ENCODE measurements at regions not wholly inside any gene's neighbourhood (a gene's known extent, or its start where the extent isn't known, plus 50 kb on each side); places are given as distances from the start of the nearest gene placed in this dataset.

DNA sequence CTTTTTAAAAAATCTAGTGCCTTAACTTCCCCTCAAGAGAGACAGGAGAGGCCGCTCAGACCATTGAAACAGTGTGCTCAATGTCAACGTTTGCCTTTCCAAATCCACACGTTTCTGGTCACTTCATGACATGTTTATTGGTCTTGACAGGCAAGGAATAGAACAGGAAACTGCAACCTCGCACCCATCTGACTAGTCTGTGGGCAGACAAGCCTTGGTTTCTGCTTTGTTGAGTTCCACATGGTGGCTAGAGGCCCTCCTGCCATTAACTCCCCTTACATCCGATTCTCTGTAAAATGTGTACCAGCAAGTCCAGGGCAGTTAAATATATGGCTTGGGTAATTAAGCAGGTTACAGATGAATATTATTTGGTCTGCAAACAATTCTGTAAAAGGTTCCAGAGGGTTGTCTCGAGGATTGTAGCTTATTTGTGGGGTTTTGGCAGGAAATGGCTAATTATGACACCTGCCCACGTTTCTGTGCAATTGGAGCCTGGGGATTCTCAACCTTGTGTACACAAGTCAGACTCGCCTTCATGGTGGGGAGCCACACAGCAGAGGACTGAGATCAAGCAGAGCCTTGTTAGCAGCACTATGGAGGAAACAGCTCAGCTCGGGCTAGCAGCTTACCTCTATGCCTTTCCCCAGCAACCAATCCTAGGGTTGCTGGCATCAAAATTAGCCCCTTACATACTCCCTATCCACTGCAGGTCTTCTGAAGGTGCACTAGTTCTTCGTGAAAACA, 317.5 kb upstream of the IGF1R start:
- no peak overlapping the region for H3K9ac ChIP-seq
- H2AFZ ChIP-seq, result no peak overlapping the region
- no peaks in the 10 kb centered on the region for H3K9me3 ChIP-seq (ENCODE audit: control insufficient read depth, low read length)
- no peak overlapping the region for H3K4me2 ChIP-seq (ENCODE audit: low read length)
- no peak overlapping the region for H3K27ac ChIP-seq
- H3K79me2 ChIP-seq, result no peaks in the 10 kb centered on the region
- no peaks in the 10 kb centered on the region for H3K36me3 ChIP-seq (ENCODE audit: control insufficient read depth, insufficient read depth, low read length)
- H3K4me3 ChIP-seq (ENCODE audit: low read depth, low read length), result no peak overlapping the region
- H3K27me3 ChIP-seq (ENCODE audit: control insufficient read depth, insufficient read depth, low read length), result no peaks in the 10 kb centered on the region
- TF ChIP-seq, protein P1, sequence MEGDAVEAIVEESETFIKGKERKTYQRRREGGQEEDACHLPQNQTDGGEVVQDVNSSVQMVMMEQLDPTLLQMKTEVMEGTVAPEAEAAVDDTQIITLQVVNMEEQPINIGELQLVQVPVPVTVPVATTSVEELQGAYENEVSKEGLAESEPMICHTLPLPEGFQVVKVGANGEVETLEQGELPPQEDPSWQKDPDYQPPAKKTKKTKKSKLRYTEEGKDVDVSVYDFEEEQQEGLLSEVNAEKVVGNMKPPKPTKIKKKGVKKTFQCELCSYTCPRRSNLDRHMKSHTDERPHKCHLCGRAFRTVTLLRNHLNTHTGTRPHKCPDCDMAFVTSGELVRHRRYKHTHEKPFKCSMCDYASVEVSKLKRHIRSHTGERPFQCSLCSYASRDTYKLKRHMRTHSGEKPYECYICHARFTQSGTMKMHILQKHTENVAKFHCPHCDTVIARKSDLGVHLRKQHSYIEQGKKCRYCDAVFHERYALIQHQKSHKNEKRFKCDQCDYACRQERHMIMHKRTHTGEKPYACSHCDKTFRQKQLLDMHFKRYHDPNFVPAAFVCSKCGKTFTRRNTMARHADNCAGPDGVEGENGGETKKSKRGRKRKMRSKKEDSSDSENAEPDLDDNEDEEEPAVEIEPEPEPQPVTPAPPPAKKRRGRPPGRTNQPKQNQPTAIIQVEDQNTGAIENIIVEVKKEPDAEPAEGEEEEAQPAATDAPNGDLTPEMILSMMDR (IDR thresholded peaks at IDR 0.05), result no peak
- no peaks in the 10 kb centered on the region for H3K4me1 ChIP-seq

DNA sequence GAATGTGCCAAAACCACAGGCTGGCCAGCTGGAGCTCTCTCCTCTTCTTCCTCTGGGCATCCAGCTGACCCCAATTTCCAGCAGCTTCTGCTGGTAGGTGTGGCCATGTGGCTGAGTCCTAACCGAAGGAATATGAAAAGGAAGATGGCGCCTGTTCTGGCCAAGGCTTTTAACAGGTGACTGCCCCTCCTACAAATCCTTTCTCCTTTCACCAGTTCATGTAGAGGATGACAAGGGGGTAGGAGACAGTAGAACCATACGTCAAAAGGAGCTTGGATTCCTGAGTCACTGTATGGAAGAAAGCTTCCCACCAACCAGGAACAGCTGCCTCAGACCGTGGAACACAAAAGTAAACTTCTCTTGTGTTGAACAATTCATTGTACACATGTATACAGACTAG, 316.7 kb upstream of the IGF1R start:
- no peak overlapping the region for H3K4me3 ChIP-seq (ENCODE audit: low read depth, low read length)
- no peaks in the 10 kb centered on the region for H3K36me3 ChIP-seq (ENCODE audit: control insufficient read depth, insufficient read depth, low read length)
- no peak overlapping the region for H3K4me2 ChIP-seq (ENCODE audit: low read length)
- TF ChIP-seq, protein P1 (IDR thresholded peaks at IDR 0.05), result no peak
- no peaks in the 10 kb centered on the region for H3K27me3 ChIP-seq (ENCODE audit: control insufficient read depth, insufficient read depth, low read length)
- H3K27ac ChIP-seq, result no peak overlapping the region
- no peaks in the 10 kb centered on the region for H3K4me1 ChIP-seq
- H3K9me3 ChIP-seq (ENCODE audit: control insufficient read depth, low read length), result no peaks in the 10 kb centered on the region
- no peak overlapping the region for H3K9ac ChIP-seq
- no peak overlapping the region for H2AFZ ChIP-seq
- H3K79me2 ChIP-seq, result no peaks in the 10 kb centered on the region

DNA sequence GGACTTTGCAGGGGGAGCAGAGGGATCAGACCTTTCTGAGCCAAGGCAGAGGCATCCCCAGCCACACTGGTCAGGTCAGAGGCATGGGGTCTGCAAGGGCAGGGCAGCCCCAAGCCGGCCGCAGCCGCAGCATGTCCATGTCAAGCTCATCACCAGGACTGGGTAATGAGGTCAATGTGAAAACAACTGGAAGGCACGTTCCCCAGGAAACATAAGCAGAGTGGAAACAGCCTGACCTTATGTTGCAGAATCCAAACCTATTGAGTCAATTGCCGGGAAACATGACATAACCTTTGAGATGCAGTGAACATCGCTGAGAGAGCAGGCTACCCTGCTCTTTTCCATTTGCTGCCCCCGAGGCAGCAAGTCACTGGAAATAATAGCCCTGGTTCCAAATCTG, 315.1 kb upstream of the IGF1R start:
- H2AFZ ChIP-seq, result no peak overlapping the region
- no peak overlapping the region for H3K27ac ChIP-seq
- no peak overlapping the region for H3K4me3 ChIP-seq (ENCODE audit: low read depth, low read length)
- no peaks in the 10 kb centered on the region for H3K36me3 ChIP-seq (ENCODE audit: control insufficient read depth, insufficient read depth, low read length)
- TF ChIP-seq, protein P1 (IDR thresholded peaks at IDR 0.05), result no peak
- H3K79me2 ChIP-seq, result no peaks in the 10 kb centered on the region
- H3K27me3 ChIP-seq (ENCODE audit: control insufficient read depth, insufficient read depth, low read length), result no peaks in the 10 kb centered on the region
- no peaks in the 10 kb centered on the region for H3K4me1 ChIP-seq
- H3K9ac ChIP-seq, result no peak overlapping the region
- H3K4me2 ChIP-seq (ENCODE audit: low read length), result no peak overlapping the region
- H3K9me3 ChIP-seq (ENCODE audit: control insufficient read depth, low read length), result no peaks in the 10 kb centered on the region

DNA sequence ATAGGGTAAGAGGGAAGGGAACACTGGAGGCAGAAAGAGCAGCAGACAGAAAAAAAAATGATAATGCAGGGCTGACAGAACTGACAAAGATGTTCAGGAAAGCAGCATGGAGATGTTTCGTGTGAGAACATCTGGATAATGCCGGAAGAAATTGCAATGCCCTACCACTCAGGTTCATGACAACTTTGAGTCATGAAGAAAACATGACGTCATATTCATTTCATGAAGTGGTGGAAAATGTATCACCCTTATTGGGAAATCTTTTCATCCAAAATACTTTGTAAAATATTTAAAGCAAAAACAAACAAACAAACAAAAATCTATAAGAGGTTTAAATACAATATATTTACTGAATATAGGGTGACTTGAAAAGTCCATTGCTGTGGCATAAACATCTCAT, 305.4 kb upstream of the IGF1R start:
- no peaks in the 10 kb centered on the region for H3K79me2 ChIP-seq
- H3K9ac ChIP-seq, result no peak overlapping the region
- H3K27me3 ChIP-seq (ENCODE audit: control insufficient read depth, insufficient read depth, low read length), result no peaks in the 10 kb centered on the region
- H2AFZ ChIP-seq, result no peak overlapping the region
- H3K27ac ChIP-seq, result no peak overlapping the region
- no peak overlapping the region for H3K4me2 ChIP-seq (ENCODE audit: low read length)
- H3K36me3 ChIP-seq (ENCODE audit: control insufficient read depth, insufficient read depth, low read length), result no peaks in the 10 kb centered on the region
- TF ChIP-seq, protein P1 (IDR thresholded peaks at IDR 0.05), result no peak
- no peaks in the 10 kb centered on the region for H3K9me3 ChIP-seq (ENCODE audit: control insufficient read depth, low read length)
- no peak overlapping the region for H3K4me3 ChIP-seq (ENCODE audit: low read depth, low read length)
- no peaks in the 10 kb centered on the region for H3K4me1 ChIP-seq

- H3K36me3 ChIP-seq (ENCODE audit: control insufficient read depth, insufficient read depth, low read length), result no peaks in the 10 kb centered on the region
- TF ChIP-seq, protein P1 (IDR thresholded peaks at IDR 0.05), result no peak
Observed at GRCh38 chr15:98344591-98344990, 303.7 kb upstream of the IGF1R start.

More at GRCh38 chr15:98344591-98344990, 303.7 kb upstream of the IGF1R start:
- no peaks in the 10 kb centered on the region for H3K27me3 ChIP-seq (ENCODE audit: control insufficient read depth, insufficient read depth, low read length)
- H3K27ac ChIP-seq, result no peak overlapping the region
- H2AFZ ChIP-seq, result no peak overlapping the region
- no peak overlapping the region for H3K4me2 ChIP-seq (ENCODE audit: low read length)
- H3K4me3 ChIP-seq (ENCODE audit: low read depth, low read length), result no peak overlapping the region
- no peaks in the 10 kb centered on the region for H3K9me3 ChIP-seq (ENCODE audit: control insufficient read depth, low read length)
- no peaks in the 10 kb centered on the region for H3K79me2 ChIP-seq
- no peaks in the 10 kb centered on the region for H3K4me1 ChIP-seq
- H3K9ac ChIP-seq, result no peak overlapping the region

Data from parathyroid adenoma (tissue), 2 donors.